AG04450 (cell line): ENCODE measurements at regions not wholly inside any gene's neighbourhood (a gene's known extent, or its start where the extent isn't known, plus 50 kb on each side); places are given as distances from the start of the nearest gene placed in this dataset.
"Not testable (repeated sequence)": the region's sequence is repeated elsewhere in the genome, so short reads cannot be mapped to it uniquely, and the experiment has no call there.

ENCODE experiments used
- CTCF ChIA-PET: fragments of 300-600, 350-600 bp; formaldehyde crosslinking; extraction: SDS; loops from one replicate; lab custom pipeline; 2022; ENCODE audit warnings: antibody characterized with exemption, inconsistent platforms; lab: Charles Lee
- POLR2A ChIA-PET: fragments of 350-600 bp; formaldehyde crosslinking; extraction: SDS; loops from one replicate; lab custom pipeline; 2021; ENCODE audit warnings: antibody characterized with exemption, inconsistent platforms; lab: Yijun Ruan, JAX
- DNase-seq: peaks from one replicate; pipeline ENCODE4 v3.0.0-alpha.2; 2011; ENCODE audit warnings: low read depth, low spot score
- H3K27ac ChIP-seq: one replicate; pipeline ENCODE4 v1.5.1; 2012; ENCODE audit warnings: low read depth, low read length, control low read depth
- H3K27me3 ChIP-seq: one replicate; pipeline ENCODE4 v1.6.0; 2012; ENCODE audit warnings: low read length; ENCODE audit not compliant: control insufficient read depth, insufficient read depth
- H3K4me3 ChIP-seq: 2 replicates; pipeline ENCODE4 v1.5.1; 2011; ENCODE audit warnings: mild to moderate bottlenecking, low read depth, low read length, control low read depth
- H3K9me3 ChIP-seq: 2 replicates; pipeline ENCODE4 v1.5.1; 2012; ENCODE audit warnings: low read length; ENCODE audit not compliant: control insufficient read depth, insufficient read depth
- TF ChIP-seq, protein P1 (sequence below): IDR thresholded peaks from 2 replicates; pipeline ENCODE4 v1.5.1; 2011; ENCODE audit warnings: low read depth, low read length, control low read depth, inconsistent platforms

DNA sequence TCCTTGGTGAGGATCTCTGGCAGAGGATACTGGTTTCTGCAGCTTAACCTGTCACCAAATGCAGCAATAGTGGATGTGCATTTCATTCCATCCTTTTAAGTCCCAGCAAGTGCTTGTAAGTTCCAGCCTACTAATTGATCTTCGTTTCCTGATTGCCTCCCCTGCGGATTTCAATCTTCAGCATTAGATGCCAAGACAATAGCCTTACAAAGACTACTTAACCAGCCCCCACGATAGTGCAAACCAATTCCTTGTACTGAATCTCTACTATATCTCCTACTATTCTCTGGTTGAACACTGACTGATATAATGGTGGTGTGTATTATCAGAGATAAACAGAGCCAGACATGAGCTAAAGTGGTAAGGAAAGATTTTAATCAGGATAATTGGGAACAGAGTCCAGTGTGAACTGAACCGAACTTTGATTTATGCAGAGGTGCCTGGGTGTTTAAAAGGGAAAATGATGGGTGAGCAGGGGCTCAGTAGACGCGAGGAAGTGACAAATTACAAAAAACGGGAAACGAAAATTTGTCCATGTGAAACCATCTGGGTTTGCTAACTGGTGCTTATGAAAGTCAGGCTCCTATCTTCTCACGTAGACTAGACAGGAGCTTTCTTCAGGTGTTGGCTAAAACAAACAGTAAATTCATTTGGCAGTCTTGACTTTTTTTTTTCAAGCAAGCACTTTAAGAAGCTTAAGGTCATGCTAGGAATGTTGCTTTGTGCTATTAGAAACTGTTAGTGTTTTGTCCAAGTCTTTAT, 106.9 kb upstream of the ST8SIA4 start:
- CTCF ChIA-PET, result interaction anchor here (0.6 kb wide), 1 partner anchor 247 kb away, joined by 3 read pairs; no protein-coding TSS in a partner anchor
- POLR2A ChIA-PET, result no interaction called here
- Histone ChIP-seq H3K4me3 (no peak overlapping the region), H3K27me3 (no peaks in the 10 kb centered on the region), H3K27ac (no peak overlapping the region), H3K9me3 (no peaks in the 10 kb centered on the region)
- TF ChIP-seq, protein P1, sequence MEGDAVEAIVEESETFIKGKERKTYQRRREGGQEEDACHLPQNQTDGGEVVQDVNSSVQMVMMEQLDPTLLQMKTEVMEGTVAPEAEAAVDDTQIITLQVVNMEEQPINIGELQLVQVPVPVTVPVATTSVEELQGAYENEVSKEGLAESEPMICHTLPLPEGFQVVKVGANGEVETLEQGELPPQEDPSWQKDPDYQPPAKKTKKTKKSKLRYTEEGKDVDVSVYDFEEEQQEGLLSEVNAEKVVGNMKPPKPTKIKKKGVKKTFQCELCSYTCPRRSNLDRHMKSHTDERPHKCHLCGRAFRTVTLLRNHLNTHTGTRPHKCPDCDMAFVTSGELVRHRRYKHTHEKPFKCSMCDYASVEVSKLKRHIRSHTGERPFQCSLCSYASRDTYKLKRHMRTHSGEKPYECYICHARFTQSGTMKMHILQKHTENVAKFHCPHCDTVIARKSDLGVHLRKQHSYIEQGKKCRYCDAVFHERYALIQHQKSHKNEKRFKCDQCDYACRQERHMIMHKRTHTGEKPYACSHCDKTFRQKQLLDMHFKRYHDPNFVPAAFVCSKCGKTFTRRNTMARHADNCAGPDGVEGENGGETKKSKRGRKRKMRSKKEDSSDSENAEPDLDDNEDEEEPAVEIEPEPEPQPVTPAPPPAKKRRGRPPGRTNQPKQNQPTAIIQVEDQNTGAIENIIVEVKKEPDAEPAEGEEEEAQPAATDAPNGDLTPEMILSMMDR, result no peak
- no peak for DNase-seq

- no peak for DNase-seq
- Histone ChIP-seq H3K4me3 (no peak overlapping the region), H3K27ac (no peak overlapping the region), H3K27me3 (no peaks in the 10 kb centered on the region), H3K9me3 (no peaks in the 10 kb centered on the region; the same call in 1 of the 2 replicates)
- CTCF ChIA-PET, result no interaction called here
- POLR2A ChIA-PET, result no interaction called here
- TF ChIP-seq, protein P1, result no peak
Measured at GRCh38 chr5:100992354-100992753, 89.3 kb upstream of the ST8SIA4 start.

DNA sequence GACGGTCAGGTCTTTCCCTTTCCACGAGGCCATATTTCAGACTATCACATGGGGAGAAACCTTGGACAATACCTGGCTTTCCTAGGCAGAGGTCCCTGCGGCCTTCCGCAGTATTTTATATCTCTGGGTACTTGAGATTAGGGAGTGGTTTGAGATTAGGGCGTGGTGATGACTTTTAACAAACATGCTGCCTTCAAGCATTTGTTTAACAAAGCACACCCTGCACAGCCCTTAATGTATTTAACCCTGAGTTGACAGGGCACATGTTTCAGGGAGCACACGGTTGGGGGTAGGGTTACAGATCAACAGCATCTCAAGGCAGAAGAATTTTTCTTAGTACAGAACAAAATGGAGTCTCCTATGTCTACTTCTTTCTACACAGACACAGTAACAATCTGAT, 80.5 kb upstream of the ST8SIA4 start:
- H3K27me3 ChIP-seq, H3K27ac ChIP-seq, POLR2A ChIA-PET, DNase-seq, CTCF ChIA-PET, H3K9me3 ChIP-seq, H3K4me3 ChIP-seq: not testable (repeated sequence)

DNA sequence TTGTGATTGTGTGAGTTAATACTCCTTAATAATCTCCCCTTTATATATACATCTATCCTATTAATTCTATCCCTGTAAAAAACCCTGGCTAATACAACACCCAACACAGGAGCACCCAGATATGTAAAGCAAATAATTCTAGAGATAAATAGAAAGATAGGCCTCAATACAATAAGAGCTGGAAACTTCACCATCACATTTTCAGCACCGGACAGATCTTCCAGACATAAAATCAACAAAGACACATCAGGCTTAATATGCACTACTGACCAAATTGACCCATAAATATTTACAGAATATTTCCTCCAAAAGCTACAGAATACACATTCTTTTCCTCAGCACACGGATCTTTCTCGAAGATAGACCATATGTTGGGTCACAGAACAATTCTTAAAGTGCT, 71.0 kb upstream of the ST8SIA4 start:
- H3K27me3 ChIP-seq, result no peaks in the 10 kb centered on the region
- CTCF ChIA-PET, result no interaction called here
- POLR2A ChIA-PET, result no interaction called here

GRCh38 chr5:100970646-100971255, 67.7 kb upstream of the ST8SIA4 start:
- POLR2A ChIA-PET, result no interaction called here
- TF ChIP-seq, protein P1, result no peak
- no peaks in the 10 kb centered on the region for H3K27me3 ChIP-seq
- CTCF ChIA-PET, result no interaction called here
- H3K4me3 ChIP-seq, result no peak overlapping the region
- H3K9me3 ChIP-seq, result no peaks in the 10 kb centered on the region
- DNase-seq, result no peak
- H3K27ac ChIP-seq, result no peak overlapping the region

More for the DNA sequence above, 71.0 kb upstream of the ST8SIA4 start:
- DNase-seq, result no peak
- Histone ChIP-seq H3K4me3 (no peak overlapping the region), H3K27ac (no peak overlapping the region), H3K9me3 (no peaks in the 10 kb centered on the region)
- TF ChIP-seq, protein P1, result no peak
